Kidney (tissue), 13 donors: ENCODE measurements at regions not wholly inside any gene's neighbourhood (a gene's known extent, or its start where the extent isn't known, plus 50 kb on each side); places are given as distances from the start of the nearest gene placed in this dataset.

ENCODE experiments used
- DNase-seq, 5 donors: peaks; one replicate each; pipeline ENCODE4 v3.0.0-alpha.2; 2013 to 2020
- FAIRE-seq: peaks from 2 replicates; lab custom pipeline; 2012; peaks lifted over from hg19 to GRCh38; lab: Jason Lieb, UNC
- H3K27ac ChIP-seq, 2 donors: one replicate each; pipeline ENCODE4 v1.7.0; 2013; ENCODE audit warnings: low read depth in 2 of 2, low read length in 2 of 2, inconsistent platforms in 1 of 2
- H3K27me3 ChIP-seq: one replicate; pipeline ENCODE4 v1.7.1; 2013; ENCODE audit warnings: low read length, inconsistent platforms; ENCODE audit not compliant: control insufficient read depth, insufficient read depth
- H3K36me3 ChIP-seq, 3 donors: one replicate each; pipeline versions ENCODE4 v1.7.0 to v1.7.1; 2013; ENCODE audit warnings: low read length in 3 of 3, control low read depth in 1 of 3, inconsistent platforms in 1 of 3; ENCODE audit not compliant: insufficient read depth in 3 of 3, control insufficient read depth in 2 of 3
- H3K4me1 ChIP-seq, 3 donors: one replicate each; pipeline versions ENCODE4 v1.7.0 to v1.7.1; 2013; ENCODE audit warnings: low read length in 3 of 3, inconsistent platforms in 1 of 3, low read depth in 1 of 3; ENCODE audit not compliant: control insufficient read depth in 2 of 3, insufficient read depth in 2 of 3
- H3K4me3 ChIP-seq, 3 donors: one replicate each; pipeline versions ENCODE4 v1.7.0 to v1.8.1; 2013; ENCODE audit warnings: low read length in 3 of 3, control low read depth in 1 of 3, inconsistent platforms in 1 of 3
- H3K9ac ChIP-seq, 3 donors: one replicate each; pipeline versions ENCODE4 v1.7.0 to v1.7.1; 2013; ENCODE audit warnings: low read length in 3 of 3, control low read depth in 1 of 3, inconsistent platforms in 1 of 3
- H3K9me3 ChIP-seq, 3 donors: one replicate each; pipeline versions ENCODE4 v1.7.0 to v1.7.1; 2013; ENCODE audit warnings: low read length in 3 of 3, control low read depth in 1 of 3, inconsistent platforms in 1 of 3; ENCODE audit not compliant: control insufficient read depth in 2 of 3, insufficient read depth in 1 of 3
- CTCF ChIP-seq: IDR thresholded peaks from 3 replicates; pipeline ENCODE4 v1.5.1; 2012; ENCODE audit warnings: mild to moderate bottlenecking, moderate library complexity, borderline replicate concordance; ENCODE audit not compliant: insufficient read depth; ENCODE audit errors: extremely low read depth
- intact Hi-C: fragments of 100-400 bp; cut with DNase I; formaldehyde crosslinking; loops from one replicate; pipeline ENCODE4 v1.11.1; 2022
- donor health status: control.
- donor health status: control.
- donor health status: control.
- donor health status: control.
- donor health status: control.
- donor health status: DM: yes; HTN: yes; CAD: no.
- donor health status: Normal renal cell carcinoma (clear cell type).

- FAIRE-seq: no peak
- TF ChIP-seq CTCF: no peak
Measured at GRCh38 chr13:58187881-58188280, 556.3 kb downstream of the PCDH17 start.

GRCh38 chr13:58190577-58190976 is 559.0 kb downstream of the PCDH17 start:
- no peaks in the 10 kb centered on the region for H3K9me3 ChIP-seq
- FAIRE-seq: no peak

More at GRCh38 chr13:58187881-58188280, 556.3 kb downstream of the PCDH17 start:
- DNase-seq: peak in 1 of 5 donors; percentile 21
- H3K4me3 ChIP-seq: no peak overlapping the region
- H3K27ac ChIP-seq: no peak overlapping the region
- H3K4me1 ChIP-seq: no peaks in the 10 kb centered on the region
- intact Hi-C loops: no loop called here
- H3K9ac ChIP-seq: no peak overlapping the region
- no peaks in the 10 kb centered on the region for H3K27me3 ChIP-seq
- no peaks in the 10 kb centered on the region for H3K36me3 ChIP-seq
- no peaks in the 10 kb centered on the region for H3K9me3 ChIP-seq

GRCh38 chr13:58191754-58192153 is 560.2 kb downstream of the PCDH17 start:
- FAIRE-seq: no peak

More at GRCh38 chr13:58190577-58190976, 559.0 kb downstream of the PCDH17 start:
- Histone ChIP-seq H3K27me3 (no peaks in the 10 kb centered on the region), H3K36me3 (no peaks in the 10 kb centered on the region), H3K9ac (no peak overlapping the region), H3K4me3 (no peak overlapping the region), H3K4me1 (no peaks in the 10 kb centered on the region), H3K27ac (no peak overlapping the region)
- no peak for TF ChIP-seq CTCF
- intact Hi-C loops: no loop called here
- peak in 2 of 5 donors; percentile 16 to 37 for DNase-seq

More at GRCh38 chr13:58191754-58192153, 560.2 kb downstream of the PCDH17 start:
- Histone ChIP-seq H3K9me3 (no peaks in the 10 kb centered on the region), H3K9ac (no peak overlapping the region), H3K36me3 (no peaks in the 10 kb centered on the region), H3K4me1 (no peaks in the 10 kb centered on the region), H3K27me3 (no peaks in the 10 kb centered on the region), H3K27ac (no peak overlapping the region), H3K4me3 (no peak overlapping the region)
- no peak for TF ChIP-seq CTCF
- intact Hi-C loops: no loop called here
- no peak for DNase-seq
